Posterior cingulate gyrus (tissue), 11 donors: ENCODE measurements at regions not wholly inside any gene's neighbourhood (a gene's known extent, or its start where the extent isn't known, plus 50 kb on each side); places are given as distances from the start of the nearest gene placed in this dataset.

Source experiments
- DNase-seq, 10 donors: peaks; one replicate each; pipeline versions ENCODE4 v3.0.0 to v3.0.0-alpha.2; 2020 to 2021; ENCODE audit warnings: mixed read lengths in 3 of 10
- intact Hi-C: fragments of 100-400 bp; cut with DNase I; formaldehyde crosslinking; loops from one replicate; pipeline ENCODE4 v1.15.1; 2023

GRCh38 chr10:108496106-108496505 is 1331.6 kb upstream of the SORCS1 start:
- no peak for DNase-seq
- intact Hi-C loops = no loop called here

GRCh38 chr10:108490944-108491343 is 1326.4 kb upstream of the SORCS1 start:
- intact Hi-C loops = no loop called here

GRCh38 chr10:108471420-108471819 is 1306.9 kb upstream of the SORCS1 start:
- DNase-seq = no peak
- intact Hi-C loops = no loop called here

More at GRCh38 chr10:108490944-108491343, 1326.4 kb upstream of the SORCS1 start:
- DNase-seq = no peak

- no peak for DNase-seq
These were observed 1305.4 kb upstream of the SORCS1 start for GRCh38 chr10:108469940-108470339.

GRCh38 chr10:108465871-108466641 is 1301.5 kb upstream of the SORCS1 start:
- intact Hi-C loops = no loop called here
- DNase-seq = peak in 9 of 10 donors; percentile 23 to 90 (median 46)

More at GRCh38 chr10:108469940-108470339, 1305.4 kb upstream of the SORCS1 start:
- intact Hi-C loops = no loop called here

- no peak for DNase-seq
- intact Hi-C loops = no loop called here
These were observed 1297.5 kb upstream of the SORCS1 start for GRCh38 chr10:108462005-108462404.

- DNase-seq = no peak
- intact Hi-C loops = no loop called here
These were observed 1290.3 kb upstream of the SORCS1 start for GRCh38 chr10:108454793-108455192.

GRCh38 chr10:108454224-108454623 is 1289.7 kb upstream of the SORCS1 start:
- intact Hi-C loops = no loop called here
- no peak for DNase-seq

- intact Hi-C loops = no loop called here
- DNase-seq = no peak
These were observed 1288.7 kb upstream of the SORCS1 start for GRCh38 chr10:108453166-108453565.

- DNase-seq = no peak
- intact Hi-C loops = no loop called here
These were observed 1288.0 kb upstream of the SORCS1 start for GRCh38 chr10:108452533-108452932.

GRCh38 chr10:108450280-108450679 is 1285.8 kb upstream of the SORCS1 start:
- intact Hi-C loops = no loop called here
- no peak for DNase-seq

GRCh38 chr10:108445746-108446145 is 1281.2 kb upstream of the SORCS1 start:
- intact Hi-C loops = no loop called here
- DNase-seq = no peak

- DNase-seq = no peak
- intact Hi-C loops = no loop called here
These were observed 1279.1 kb upstream of the SORCS1 start for GRCh38 chr10:108443636-108444035.

- intact Hi-C loops = no loop called here
- DNase-seq = peak in 2 of 10 donors; percentile 8 to 36
These were observed 1274.9 kb upstream of the SORCS1 start for GRCh38 chr10:108439397-108439796.

- DNase-seq = no peak
- intact Hi-C loops = no loop called here
These were observed 1271.6 kb upstream of the SORCS1 start for GRCh38 chr10:108436096-108436495.

GRCh38 chr10:108434559-108435252 is 1270.2 kb upstream of the SORCS1 start:
- intact Hi-C loops = no loop called here
- DNase-seq = no peak

- intact Hi-C loops = no loop called here
- DNase-seq = no peak
These were observed 1262.6 kb upstream of the SORCS1 start for GRCh38 chr10:108427146-108427545.

- DNase-seq = no peak
- intact Hi-C loops = no loop called here
These were observed 1260.9 kb upstream of the SORCS1 start for GRCh38 chr10:108425283-108425964.

- intact Hi-C loops = no loop called here
- no peak for DNase-seq
These were observed 1260.2 kb upstream of the SORCS1 start for GRCh38 chr10:108424656-108425055.

- intact Hi-C loops = no loop called here
- no peak for DNase-seq
These were observed 1257.8 kb upstream of the SORCS1 start for GRCh38 chr10:108422286-108422685.

GRCh38 chr10:108421266-108421665 is 1256.8 kb upstream of the SORCS1 start:
- no peak for DNase-seq
- intact Hi-C loops = no loop called here
